ENCODE measurements at regions not wholly inside any gene's neighbourhood (a gene's known extent, or its start where the extent isn't known, plus 50 kb on each side); places are given as distances from the start of the nearest gene placed in this dataset.

DNA sequence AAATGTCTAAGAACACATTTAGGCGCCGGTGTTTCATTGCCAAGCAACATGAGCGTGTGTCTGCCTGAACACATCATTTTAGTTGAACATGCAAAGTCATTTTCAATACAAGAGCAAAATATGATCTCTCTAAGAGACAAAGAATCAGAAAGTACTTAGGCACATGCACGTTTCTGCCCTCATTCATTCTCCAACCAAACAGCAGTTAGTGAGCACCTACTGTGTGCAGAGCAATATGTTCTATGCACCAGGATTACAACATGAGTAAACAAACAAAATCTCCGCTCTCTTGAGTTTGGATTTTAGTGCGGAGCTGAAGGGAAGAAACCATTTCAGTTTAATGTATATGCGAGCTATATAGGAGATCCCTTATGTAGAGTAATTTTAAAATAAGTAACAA lies 71.6 kb upstream of the KLF6 start:
- TF ChIP-seq POLR2AphosphoS5 (IDR thresholded peaks at IDR 0.05; ENCODE audit: low read depth, low read length) (no peak), TAF1 (IDR thresholded peaks at IDR 0.05; ENCODE audit: borderline replicate concordance, low read depth, low read length) (no peak), POLR2A (IDR thresholded peaks at IDR 0.05; ENCODE audit: low read depth, low read length) (no peak)

Measured in GM12892 (cell line).